NT2/D1 (cell line): ENCODE measurements at regions not wholly inside any gene's neighbourhood (a gene's known extent, or its start where the extent isn't known, plus 50 kb on each side); places are given as distances from the start of the nearest gene placed in this dataset.

Source experiments
- DNase-seq: peaks from one replicate; pipeline ENCODE4 v3.0.0-alpha.2; 2011; ENCODE audit warnings: low read depth, low spot score
- H3K27me3 ChIP-seq: 2 replicates; pipeline ENCODE4 v1.6.0; 2011; ENCODE audit warnings: mild to moderate bottlenecking; ENCODE audit not compliant: insufficient read length, insufficient read depth
- H3K36me3 ChIP-seq: 2 replicates; pipeline ENCODE4 v1.6.1; 2011; ENCODE audit warnings: mild to moderate bottlenecking, low read length, mixed read lengths; ENCODE audit not compliant: insufficient read depth, insufficient read length
- H3K4me1 ChIP-seq: 2 replicates; pipeline ENCODE4 v1.5.1; 2011; ENCODE audit not compliant: insufficient read depth, insufficient read length
- H3K4me3 ChIP-seq: 2 replicates; pipeline ENCODE4 v1.5.1; 2011; ENCODE audit warnings: low read depth; ENCODE audit not compliant: insufficient read length
- H3K9ac ChIP-seq: 2 replicates; pipeline ENCODE4 v1.6.0; 2011; ENCODE audit warnings: low read depth; ENCODE audit not compliant: insufficient read length
- H3K9me3 ChIP-seq: 2 replicates; pipeline ENCODE4 v1.5.1; 2011; ENCODE audit warnings: mild to moderate bottlenecking, low read length; ENCODE audit not compliant: insufficient read depth
- SUZ12 ChIP-seq: IDR thresholded peaks from 2 replicates; pipeline ENCODE4 v1.6.1; 2011; ENCODE audit not compliant: insufficient read length, insufficient read depth; ENCODE audit errors: extremely low read depth
- YY1 ChIP-seq: IDR thresholded peaks from 2 replicates; pipeline ENCODE4 v1.6.1; 2011; ENCODE audit not compliant: insufficient read length, insufficient read depth
- ZNF274 ChIP-seq: IDR thresholded peaks from 2 replicates; pipeline ENCODE4 v1.6.1; 2011; ENCODE audit warnings: mild to moderate bottlenecking, low read depth, low read length

GRCh38 chr3:34995796-34996430, 643.4 kb upstream of the ARPP21 start:
- no peaks in the 10 kb centered on the region for H3K36me3 ChIP-seq
- no peak for DNase-seq
- H3K27me3 ChIP-seq, result no peaks in the 10 kb centered on the region
- H3K9me3 ChIP-seq, result no peaks in the 10 kb centered on the region
- no peak overlapping the region for H3K4me3 ChIP-seq
- no peaks in the 10 kb centered on the region for H3K4me1 ChIP-seq
- no peak overlapping the region for H3K9ac ChIP-seq
- no peak for TF ChIP-seq SUZ12
- no peak for TF ChIP-seq ZNF274
- TF ChIP-seq YY1, result no peak

GRCh38 chr3:34998902-34999301, 640.4 kb upstream of the ARPP21 start:
- Histone ChIP-seq H3K4me3 (no peak overlapping the region), H3K4me1 (no peaks in the 10 kb centered on the region), H3K36me3 (no peaks in the 10 kb centered on the region), H3K9ac (no peak overlapping the region), H3K27me3 (no peaks in the 10 kb centered on the region), H3K9me3 (no peaks in the 10 kb centered on the region)
- no peak for DNase-seq
- TF ChIP-seq YY1 (no peak), SUZ12 (no peak), ZNF274 (no peak)

DNA sequence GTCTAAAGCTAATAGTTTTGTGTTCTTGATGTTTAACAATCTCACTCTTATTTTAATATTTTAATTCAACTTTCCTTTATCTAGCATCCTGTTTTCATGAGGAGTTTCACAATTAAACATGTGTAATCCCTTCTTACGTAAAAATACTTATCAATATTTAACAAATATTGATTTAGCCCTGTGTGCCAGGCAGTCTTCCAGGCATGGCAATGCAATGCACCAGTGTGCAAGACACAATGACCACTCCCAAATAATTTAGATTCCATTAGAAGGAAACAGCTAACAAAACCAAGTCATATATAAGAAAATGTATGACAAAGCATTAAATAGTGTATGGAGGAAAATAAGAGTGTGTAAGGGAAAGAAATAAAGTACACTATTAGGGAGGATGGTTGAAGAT, 627.1 kb upstream of the ARPP21 start:
- no peak overlapping the region for H3K9ac ChIP-seq
- no peaks in the 10 kb centered on the region for H3K36me3 ChIP-seq
- H3K4me3 ChIP-seq, result no peak overlapping the region
- no peaks in the 10 kb centered on the region for H3K4me1 ChIP-seq
- H3K9me3 ChIP-seq, result no peaks in the 10 kb centered on the region
- H3K27me3 ChIP-seq, result no peaks in the 10 kb centered on the region
- no peak for DNase-seq
- no peak for TF ChIP-seq ZNF274
- no peak for TF ChIP-seq SUZ12
- no peak for TF ChIP-seq YY1

DNA sequence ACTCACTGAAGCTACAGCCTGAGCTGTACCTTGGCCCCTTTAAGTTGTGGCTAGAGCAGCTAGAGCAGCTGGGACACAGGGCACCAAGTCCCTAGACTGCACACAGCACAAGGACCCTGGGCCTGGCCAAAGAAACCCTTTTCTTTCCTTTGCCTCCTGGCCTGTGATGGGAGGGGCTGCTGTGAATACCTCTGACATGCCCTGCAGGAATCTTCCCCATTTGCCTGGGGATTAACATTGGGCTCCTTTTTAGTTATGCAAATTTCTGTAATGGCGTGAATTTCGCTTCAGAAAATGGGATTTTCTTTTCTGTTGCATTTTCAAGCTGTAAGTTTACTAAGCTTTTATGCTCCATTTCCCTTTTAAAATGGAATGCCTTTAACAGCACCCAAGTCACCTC, 611.2 kb upstream of the ARPP21 start:
- TF ChIP-seq YY1 (no peak), SUZ12 (no peak), ZNF274 (no peak)
- no peaks in the 10 kb centered on the region for H3K27me3 ChIP-seq
- H3K9me3 ChIP-seq, result peaks cover 31% of the 10 kb centered on the region
- DNase-seq, result peak; percentile 13
- H3K4me1 ChIP-seq, result no peaks in the 10 kb centered on the region
- no peak overlapping the region for H3K9ac ChIP-seq
- no peaks in the 10 kb centered on the region for H3K36me3 ChIP-seq
- no peak overlapping the region for H3K4me3 ChIP-seq

DNA sequence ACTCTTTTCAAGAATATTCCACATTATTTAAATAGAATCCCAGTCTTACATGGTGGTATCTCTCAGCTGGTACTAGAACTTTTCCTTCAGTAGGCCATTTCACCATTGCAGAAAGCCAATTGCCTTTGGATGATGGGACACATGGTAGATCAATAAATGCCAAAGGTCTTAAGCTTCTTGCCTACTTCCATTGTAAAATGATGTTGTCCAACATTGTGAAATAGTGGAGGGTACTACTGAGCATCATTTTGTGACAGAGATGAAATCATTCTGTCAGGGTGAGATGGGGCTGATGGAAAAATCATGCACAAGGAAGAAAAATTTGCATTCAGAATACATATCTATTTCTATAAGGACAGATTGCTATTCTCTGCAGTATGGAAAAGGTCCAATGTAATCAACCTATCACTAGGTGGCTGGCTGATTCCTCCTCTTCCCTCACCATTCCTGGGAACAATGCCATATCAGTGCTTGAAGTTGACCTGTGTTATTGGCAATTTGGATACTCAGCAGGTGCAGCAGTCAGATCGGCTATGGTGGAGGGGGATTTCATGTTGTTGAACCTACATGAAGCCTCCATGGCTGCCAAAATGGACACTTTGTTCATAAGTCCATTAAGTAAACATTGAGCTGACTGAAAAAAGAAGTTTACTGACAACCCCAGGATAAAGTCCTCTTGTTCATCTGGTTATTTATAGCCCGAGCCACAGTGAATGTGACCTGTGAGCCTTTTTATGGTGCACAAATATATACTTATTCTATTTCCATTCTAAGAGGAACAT, 596.9 kb upstream of the ARPP21 start:
- H3K36me3 ChIP-seq, result no peaks in the 10 kb centered on the region
- no peak overlapping the region for H3K4me3 ChIP-seq
- H3K27me3 ChIP-seq, result no peaks in the 10 kb centered on the region
- TF ChIP-seq SUZ12 (no peak), YY1 (no peak), ZNF274 (no peak)
- H3K4me1 ChIP-seq, result no peaks in the 10 kb centered on the region
- DNase-seq, result no peak
- no peak overlapping the region for H3K9ac ChIP-seq
- H3K9me3 ChIP-seq, result no peaks in the 10 kb centered on the region

GRCh38 chr3:35043040-35043439, 596.3 kb upstream of the ARPP21 start:
- no peak for DNase-seq
- H3K36me3 ChIP-seq, result no peaks in the 10 kb centered on the region
- no peak overlapping the region for H3K4me3 ChIP-seq
- H3K27me3 ChIP-seq, result no peaks in the 10 kb centered on the region
- no peaks in the 10 kb centered on the region for H3K9me3 ChIP-seq
- no peaks in the 10 kb centered on the region for H3K4me1 ChIP-seq
- no peak for TF ChIP-seq ZNF274
- no peak overlapping the region for H3K9ac ChIP-seq

DNA sequence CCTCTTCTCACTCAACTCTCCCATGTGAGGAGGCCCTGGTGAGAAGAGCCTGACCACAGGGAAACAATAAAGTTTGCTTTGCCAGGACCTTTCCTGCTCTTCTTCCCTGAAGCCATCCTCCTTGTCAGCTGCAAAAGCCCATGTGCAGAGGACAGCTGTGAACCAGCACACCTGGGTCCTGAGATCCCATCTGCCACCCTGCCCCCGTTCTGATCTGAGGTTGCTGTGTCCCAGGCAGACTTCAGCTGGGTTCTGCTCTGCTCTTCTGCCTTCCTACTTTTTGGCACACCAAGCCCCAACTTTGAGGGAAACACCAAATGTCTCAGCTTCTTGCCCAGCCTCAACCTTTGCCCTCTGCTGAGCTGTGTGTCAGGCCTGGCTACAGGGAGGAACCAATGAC, 595.1 kb upstream of the ARPP21 start:
- H3K9me3 ChIP-seq, result no peaks in the 10 kb centered on the region
- no peaks in the 10 kb centered on the region for H3K27me3 ChIP-seq
- H3K9ac ChIP-seq, result no peak overlapping the region
- no peak overlapping the region for H3K4me3 ChIP-seq
- no peak for DNase-seq
- no peaks in the 10 kb centered on the region for H3K4me1 ChIP-seq
- TF ChIP-seq SUZ12 (no peak), YY1 (no peak), ZNF274 (no peak)
- H3K36me3 ChIP-seq, result no peaks in the 10 kb centered on the region
